ENCODE measurements at regions not wholly inside any gene's neighbourhood (a gene's known extent, or its start where the extent isn't known, plus 50 kb on each side); places are given as distances from the start of the nearest gene placed in this dataset.

DNA sequence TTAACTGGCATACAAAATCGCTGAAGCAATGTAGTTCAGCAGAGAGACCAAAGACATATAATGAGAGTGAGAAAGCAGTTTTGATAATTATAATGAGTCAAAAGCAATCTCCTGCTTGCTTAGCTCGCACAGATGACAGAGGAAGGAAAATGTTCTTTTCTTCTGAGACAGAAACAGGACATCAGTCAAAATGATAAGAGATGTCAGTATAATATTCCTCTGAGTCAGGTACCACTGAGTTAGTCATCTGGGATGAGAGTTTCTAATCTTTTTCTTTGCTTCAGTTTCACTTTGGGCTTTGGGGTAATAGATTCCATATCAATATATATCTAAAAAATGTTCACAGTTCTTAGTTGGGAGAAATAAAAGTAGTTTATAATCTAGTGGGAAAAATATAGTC is 387.2 kb downstream of the PCDH7 start (continued):
- TF ChIP-seq, protein P1, sequence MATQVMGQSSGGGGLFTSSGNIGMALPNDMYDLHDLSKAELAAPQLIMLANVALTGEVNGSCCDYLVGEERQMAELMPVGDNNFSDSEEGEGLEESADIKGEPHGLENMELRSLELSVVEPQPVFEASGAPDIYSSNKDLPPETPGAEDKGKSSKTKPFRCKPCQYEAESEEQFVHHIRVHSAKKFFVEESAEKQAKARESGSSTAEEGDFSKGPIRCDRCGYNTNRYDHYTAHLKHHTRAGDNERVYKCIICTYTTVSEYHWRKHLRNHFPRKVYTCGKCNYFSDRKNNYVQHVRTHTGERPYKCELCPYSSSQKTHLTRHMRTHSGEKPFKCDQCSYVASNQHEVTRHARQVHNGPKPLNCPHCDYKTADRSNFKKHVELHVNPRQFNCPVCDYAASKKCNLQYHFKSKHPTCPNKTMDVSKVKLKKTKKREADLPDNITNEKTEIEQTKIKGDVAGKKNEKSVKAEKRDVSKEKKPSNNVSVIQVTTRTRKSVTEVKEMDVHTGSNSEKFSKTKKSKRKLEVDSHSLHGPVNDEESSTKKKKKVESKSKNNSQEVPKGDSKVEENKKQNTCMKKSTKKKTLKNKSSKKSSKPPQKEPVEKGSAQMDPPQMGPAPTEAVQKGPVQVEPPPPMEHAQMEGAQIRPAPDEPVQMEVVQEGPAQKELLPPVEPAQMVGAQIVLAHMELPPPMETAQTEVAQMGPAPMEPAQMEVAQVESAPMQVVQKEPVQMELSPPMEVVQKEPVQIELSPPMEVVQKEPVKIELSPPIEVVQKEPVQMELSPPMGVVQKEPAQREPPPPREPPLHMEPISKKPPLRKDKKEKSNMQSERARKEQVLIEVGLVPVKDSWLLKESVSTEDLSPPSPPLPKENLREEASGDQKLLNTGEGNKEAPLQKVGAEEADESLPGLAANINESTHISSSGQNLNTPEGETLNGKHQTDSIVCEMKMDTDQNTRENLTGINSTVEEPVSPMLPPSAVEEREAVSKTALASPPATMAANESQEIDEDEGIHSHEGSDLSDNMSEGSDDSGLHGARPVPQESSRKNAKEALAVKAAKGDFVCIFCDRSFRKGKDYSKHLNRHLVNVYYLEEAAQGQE (IDR thresholded peaks at IDR 0.05; ENCODE audit: low read depth), result no peak
- no peak for TF ChIP-seq ZFX (IDR thresholded peaks at IDR 0.05)

DNA sequence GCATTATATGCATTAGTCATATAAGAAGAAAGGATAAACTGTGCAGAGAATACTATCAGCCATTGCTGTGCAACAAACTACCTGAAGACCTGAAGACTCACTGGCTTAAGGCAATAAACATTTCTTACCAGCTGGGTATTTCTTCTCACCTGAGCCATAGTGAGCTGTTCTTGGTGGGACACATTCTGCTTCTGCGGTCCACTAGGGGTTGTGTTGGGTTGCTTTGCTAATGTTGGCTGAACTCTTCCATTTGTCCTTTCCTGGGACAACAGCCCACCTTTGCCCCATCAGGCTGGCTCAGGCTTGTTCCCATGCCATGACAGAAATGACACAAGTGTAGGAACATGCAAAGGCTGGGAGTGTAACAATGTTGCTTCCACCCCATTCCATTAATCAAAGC is 388.6 kb downstream of the PCDH7 start:
- no peak overlapping the region for H3K9ac ChIP-seq (ENCODE audit: low read length)
- no peaks in the 10 kb centered on the region for H3K27me3 ChIP-seq (ENCODE audit: insufficient read depth, low read length)
- peaks cover 0 to 7% of the 10 kb centered on the region in 2 experiments; a peak in 1 of 4 replicates for H3K36me3 ChIP-seq (ENCODE audit: control insufficient read depth in 1 of 2, insufficient read depth in 2 of 2, low read length in 2 of 2)
- H3K4me2 ChIP-seq (ENCODE audit: low read length), result no peak overlapping the region
- CTCF ChIA-PET, result no interaction called here
- POLR2A ChIA-PET, result no interaction called here
- TF ChIP-seq EZH2 (IDR thresholded peaks at IDR 0.05) (no peak), JUND (IDR thresholded peaks at IDR 0.05) (no peak), POLR2AphosphoS5 (IDR thresholded peaks at IDR 0.05; ENCODE audit: low read depth, low read length) (no peak), YY1 (IDR thresholded peaks at IDR 0.05; ENCODE audit: extremely low read depth, insufficient replicate concordance, low read depth, low read length) (no peak), EZH2phosphoT487 (IDR thresholded peaks at IDR 0.05; ENCODE audit: borderline replicate concordance) (no peak), ELF1 (IDR thresholded peaks at IDR 0.05; ENCODE audit: borderline replicate concordance, low read depth) (no peak), POLR2A (IDR thresholded peaks at IDR 0.05; ENCODE audit: borderline replicate concordance, extremely low read depth, insufficient read depth, insufficient read length) (no peak), CBX3 (IDR thresholded peaks at IDR 0.05; ENCODE audit: low read depth) (no peak), TCF7L2 (IDR thresholded peaks at IDR 0.05; ENCODE audit: borderline replicate concordance, extremely low read depth, insufficient read depth, insufficient read length) (no peak), SIN3A (IDR thresholded peaks at IDR 0.05; ENCODE audit: low read depth) (no peak), FOSL1 (IDR thresholded peaks at IDR 0.05; ENCODE audit: low read depth) (no peak)
- TF ChIP-seq, protein P2, sequence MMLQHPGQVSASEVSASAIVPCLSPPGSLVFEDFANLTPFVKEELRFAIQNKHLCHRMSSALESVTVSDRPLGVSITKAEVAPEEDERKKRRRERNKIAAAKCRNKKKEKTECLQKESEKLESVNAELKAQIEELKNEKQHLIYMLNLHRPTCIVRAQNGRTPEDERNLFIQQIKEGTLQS (IDR thresholded peaks at IDR 0.05), result no peak
- TF ChIP-seq, protein P3, sequence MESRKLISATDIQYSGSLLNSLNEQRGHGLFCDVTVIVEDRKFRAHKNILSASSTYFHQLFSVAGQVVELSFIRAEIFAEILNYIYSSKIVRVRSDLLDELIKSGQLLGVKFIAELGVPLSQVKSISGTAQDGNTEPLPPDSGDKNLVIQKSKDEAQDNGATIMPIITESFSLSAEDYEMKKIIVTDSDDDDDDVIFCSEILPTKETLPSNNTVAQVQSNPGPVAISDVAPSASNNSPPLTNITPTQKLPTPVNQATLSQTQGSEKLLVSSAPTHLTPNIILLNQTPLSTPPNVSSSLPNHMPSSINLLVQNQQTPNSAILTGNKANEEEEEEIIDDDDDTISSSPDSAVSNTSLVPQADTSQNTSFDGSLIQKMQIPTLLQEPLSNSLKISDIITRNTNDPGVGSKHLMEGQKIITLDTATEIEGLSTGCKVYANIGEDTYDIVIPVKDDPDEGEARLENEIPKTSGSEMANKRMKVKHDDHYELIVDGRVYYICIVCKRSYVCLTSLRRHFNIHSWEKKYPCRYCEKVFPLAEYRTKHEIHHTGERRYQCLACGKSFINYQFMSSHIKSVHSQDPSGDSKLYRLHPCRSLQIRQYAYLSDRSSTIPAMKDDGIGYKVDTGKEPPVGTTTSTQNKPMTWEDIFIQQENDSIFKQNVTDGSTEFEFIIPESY (IDR thresholded peaks at IDR 0.05; ENCODE audit: extremely low read depth, insufficient replicate concordance, low read length), result no peak
- no peaks in the 10 kb centered on the region for H3K9me2 ChIP-seq (ENCODE audit: insufficient read depth)
- peak overlapping the region; percentile 90 for H3K27ac ChIP-seq (ENCODE audit: low read depth, low read length)
- BruUV-seq (replicated peaks), result no TSS peak
- H3K4me1 ChIP-seq (ENCODE audit: control insufficient read depth in 1 of 2, insufficient read depth in 2 of 2, low read length in 2 of 2), result peaks cover 56 to 57% of the 10 kb centered on the region in 2 experiments
- H4K20me1 ChIP-seq (ENCODE audit: insufficient read depth), result no peaks in the 10 kb centered on the region
- ATAC-seq, result peak; percentile 42; the same call in 1 of the 2 replicates
- intact Hi-C loops (cut with micrococcal nuclease), result no loop called here
- no peak for DNase-seq (ENCODE audit: low read depth, low spot score)
- peaks cover 51% of the 10 kb centered on the region for H3K79me2 ChIP-seq (ENCODE audit: insufficient read depth, low read length)
- no peak overlapping the region for H3K4me3 ChIP-seq (replicated peaks in 1 of 2; ENCODE audit: low read depth in 1 of 2, low read length in 2 of 2)
- RAD21 ChIA-PET (ENCODE audit: low non-redundant PET in 1 of 2, low total read pairs in 2 of 2, uncharacterized antibody in 2 of 2, unreplicated experiment in 2 of 2), result no interaction called here
- no peak overlapping the region for H2AFZ ChIP-seq (ENCODE audit: low read depth, low read length, poor library complexity, severe bottlenecking)
- H3K9me3 ChIP-seq (ENCODE audit: control insufficient read depth in 1 of 2, insufficient read depth in 1 of 2, low read depth in 1 of 2, low read length in 2 of 2), result no peaks in the 10 kb centered on the region

All from HCT116 (cell line).